ENCODE measurements at regions not wholly inside any gene's neighbourhood (a gene's known extent, or its start where the extent isn't known, plus 50 kb on each side); places are given as distances from the start of the nearest gene placed in this dataset.

- Histone ChIP-seq H3K4me3 (no peak overlapping the region), H3K27ac (ENCODE audit: extremely low read depth, low read depth, low read length) (no peak overlapping the region), H3K9me1 (ENCODE audit: control insufficient read depth, insufficient read depth, low read length) (no peaks in the 10 kb centered on the region), H3K4me1 (replicated peaks in 1 of 2; ENCODE audit: control insufficient read depth in 2 of 2, insufficient read depth in 2 of 2, low read length in 2 of 2) (no peaks in the 10 kb centered on the region), H3K9ac (ENCODE audit: insufficient read depth in 1 of 2, low read depth in 2 of 2, low read length in 2 of 2) (no peak overlapping the region), H2AFZ (ENCODE audit: low read depth, low read length) (no peak overlapping the region), H3K4me2 (ENCODE audit: insufficient read depth, low read length) (no peak overlapping the region), H3K79me2 (ENCODE audit: control insufficient read depth, insufficient read depth, low read length) (no peaks in the 10 kb centered on the region), H3K27me3 (ENCODE audit: control insufficient read depth in 2 of 2, insufficient read depth in 2 of 2, low read length in 2 of 2) (no peaks in the 10 kb centered on the region), H3K9me3 (replicated peaks; ENCODE audit: control insufficient read depth, insufficient read depth, low read depth, low read length) (no peaks in the 10 kb centered on the region), H4K20me1 (replicated peaks; ENCODE audit: control insufficient read depth, insufficient read depth, low read length) (no peaks in the 10 kb centered on the region), H3K36me3 (ENCODE audit: control insufficient read depth, insufficient read depth, low read length) (no peaks in the 10 kb centered on the region)
- POLR2A ChIA-PET = no interaction called here
- CTCF ChIA-PET (ENCODE audit: low intra/inter-chr PET ratio) = no interaction called here
- DNase-seq (ENCODE audit: extremely low read depth in 1 of 4, low spot score in 3 of 4) = no peak
- FAIRE-seq = no peak
- ATAC-seq = no peak
- in situ Hi-C loops (cut with MboI) = no loop called here
- BruUV-seq (replicated peaks) = no TSS peak
- intact Hi-C loops (cut with micrococcal nuclease) = no loop called here
- TF ChIP-seq PURB (CRISPR knock-in tag; IDR thresholded peaks at IDR 0.05; ENCODE audit: low read depth) = no peak
- TF ChIP-seq NCOA4 (IDR thresholded peaks at IDR 0.05; ENCODE audit: partially characterized antibody) = no peak
- TF ChIP-seq ZNF175 (CRISPR knock-in tag; IDR thresholded peaks at IDR 0.05; ENCODE audit: low read depth) = no peak
- TF ChIP-seq ZNF324 (CRISPR knock-in tag; IDR thresholded peaks at IDR 0.05) = no peak
- TF ChIP-seq E2F8 (IDR thresholded peaks at IDR 0.05; ENCODE audit: low read depth, partially characterized antibody) = no peak
- no peak for TF ChIP-seq ATF7 (IDR thresholded peaks at IDR 0.05)
- no peak for TF ChIP-seq HDAC3 (IDR thresholded peaks at IDR 0.05; ENCODE audit: borderline replicate concordance, partially characterized antibody)
- TF ChIP-seq SMARCA5 (IDR thresholded peaks at IDR 0.05) = no peak
- no peak for TF ChIP-seq ZNF274 (IDR thresholded peaks at IDR 0.05; ENCODE audit: borderline replicate concordance, low read depth, low read length)
- no peak for TF ChIP-seq ETV5 (CRISPR knock-in tag; IDR thresholded peaks at IDR 0.05; ENCODE audit: low read depth)
- no peak for TF ChIP-seq ATF6 (CRISPR knock-in tag; IDR thresholded peaks at IDR 0.05)
- TF ChIP-seq TEAD2 (tag; IDR thresholded peaks at IDR 0.05) = no peak
- no peak for TF ChIP-seq BCLAF1 (IDR thresholded peaks at IDR 0.05; ENCODE audit: borderline replicate concordance in 1 of 2, control insufficient read depth in 1 of 2, low read depth in 2 of 2, low read length in 1 of 2)
- no peak for TF ChIP-seq TARDBP (IDR thresholded peaks at IDR 0.05)
- no peak for TF ChIP-seq PHF21A (IDR thresholded peaks at IDR 0.05; ENCODE audit: borderline replicate concordance, low read depth)
- no peak for TF ChIP-seq MAFK (IDR thresholded peaks at IDR 0.05; ENCODE audit: low read length)
Observed at GRCh38 chr3:94258851-94259250, 196.0 kb downstream of the NSUN3 start.

Measured in K562 (cell line).